ENCODE measurements at regions not wholly inside any gene's neighbourhood (a gene's known extent, or its start where the extent isn't known, plus 50 kb on each side); places are given as distances from the start of the nearest gene placed in this dataset.
"Not testable (repeated sequence)": the region's sequence is repeated elsewhere in the genome, so short reads cannot be mapped to it uniquely, and the experiment has no call there.

GRCh38 chr15:20680257-20680815, 138.7 kb upstream of the GOLGA6L6 start:
- H3K36me3 ChIP-seq; intact Hi-C loops (cut with DNase I; ENCODE audit: low total_unique reads); H3K4me3 ChIP-seq; H3K9me3 ChIP-seq; DNase-seq (ENCODE audit: low spot score in 2 of 2); H3K4me1 ChIP-seq; H3K27me3 ChIP-seq; H3K27ac ChIP-seq: not testable (repeated sequence)

DNA sequence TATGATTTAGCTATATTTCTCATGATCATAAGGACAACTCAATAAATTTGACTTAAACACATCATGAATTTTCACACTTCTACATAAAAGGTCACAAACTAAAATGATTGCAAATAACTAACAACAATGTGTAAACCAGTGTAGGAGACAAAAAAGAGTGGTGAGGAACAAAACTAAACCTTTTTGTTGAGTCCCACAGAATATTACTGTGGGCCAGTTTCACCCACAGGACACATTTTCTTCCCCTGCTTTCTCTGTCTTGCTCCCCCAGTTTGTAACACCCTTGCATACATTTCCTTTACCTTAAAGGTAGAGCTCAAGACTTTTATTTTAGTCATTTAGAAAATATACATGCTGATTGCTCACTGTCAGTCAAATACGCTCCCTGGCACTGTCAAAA, 130.9 kb upstream of the GOLGA6L6 start:
- Histone ChIP-seq H3K27ac (no peak overlapping the region), H3K36me3 (no peaks in the 10 kb centered on the region), H3K9me3 (no peaks in the 10 kb centered on the region), H3K27me3 (no peaks in the 10 kb centered on the region), H3K4me3 (no peak overlapping the region), H3K4me1 (no peaks in the 10 kb centered on the region)
- no peak for DNase-seq (ENCODE audit: low spot score in 2 of 2)
- intact Hi-C loops (cut with DNase I; ENCODE audit: low total_unique reads) = no loop called here
- TF ChIP-seq CTCF (IDR thresholded peaks at IDR 0.05) (no peak), POLR2AphosphoS5 (IDR thresholded peaks at IDR 0.05) (no peak), POLR2A (IDR thresholded peaks at IDR 0.05) (no peak)

DNA sequence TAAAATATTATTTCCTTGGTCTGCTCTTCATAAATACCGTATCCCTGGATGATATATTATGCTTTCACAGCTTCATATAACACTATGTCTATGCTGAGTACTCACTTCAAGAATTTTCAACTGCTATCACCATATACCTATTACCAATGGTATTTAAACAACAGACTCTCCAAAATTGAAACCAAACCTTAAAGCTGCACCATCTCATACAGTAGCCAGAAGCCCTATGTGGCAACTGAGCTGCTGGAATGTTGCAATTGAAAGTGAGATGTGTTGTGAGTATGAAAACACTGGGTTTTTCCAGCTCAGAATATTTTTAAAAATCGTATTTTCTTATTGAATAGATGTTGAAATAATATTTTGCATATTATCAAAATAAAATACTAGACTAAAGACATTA, 130.1 kb upstream of the GOLGA6L6 start:
- Histone ChIP-seq H3K4me3 (no peak overlapping the region), H3K36me3 (no peaks in the 10 kb centered on the region), H3K27ac (no peak overlapping the region), H3K9me3 (no peaks in the 10 kb centered on the region), H3K4me1 (no peaks in the 10 kb centered on the region), H3K27me3 (no peaks in the 10 kb centered on the region)
- intact Hi-C loops (cut with DNase I; ENCODE audit: low total_unique reads) = no loop called here
- no peak for TF ChIP-seq POLR2AphosphoS5 (IDR thresholded peaks at IDR 0.05)
- TF ChIP-seq POLR2A (IDR thresholded peaks at IDR 0.05) = no peak
- no peak for TF ChIP-seq CTCF (IDR thresholded peaks at IDR 0.05)
- no peak for DNase-seq (ENCODE audit: low spot score in 2 of 2)

DNA sequence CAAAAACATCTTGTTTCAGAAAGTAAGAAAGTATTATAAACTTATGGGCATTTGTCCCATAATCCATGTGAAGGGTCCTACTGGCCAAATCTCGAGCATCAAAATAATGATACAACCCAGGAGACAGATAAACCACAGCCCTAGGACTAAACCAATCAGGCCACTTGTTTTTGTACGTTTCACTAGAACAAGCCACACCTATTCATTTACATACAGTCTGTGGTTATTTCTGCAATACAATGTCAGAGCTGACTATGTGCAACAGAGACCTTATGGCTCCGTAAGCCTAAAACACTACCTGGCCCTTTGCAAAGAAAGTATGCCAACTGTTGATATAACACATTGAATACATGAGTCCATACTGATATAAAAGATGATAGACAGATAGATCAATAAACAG, 124.8 kb upstream of the GOLGA6L6 start:
- DNase-seq (ENCODE audit: low spot score in 2 of 2); H3K27ac ChIP-seq; H3K4me3 ChIP-seq; H3K9me3 ChIP-seq; H3K27me3 ChIP-seq; H3K4me1 ChIP-seq; intact Hi-C loops (cut with DNase I; ENCODE audit: low total_unique reads); H3K36me3 ChIP-seq: not testable (repeated sequence)

DNA sequence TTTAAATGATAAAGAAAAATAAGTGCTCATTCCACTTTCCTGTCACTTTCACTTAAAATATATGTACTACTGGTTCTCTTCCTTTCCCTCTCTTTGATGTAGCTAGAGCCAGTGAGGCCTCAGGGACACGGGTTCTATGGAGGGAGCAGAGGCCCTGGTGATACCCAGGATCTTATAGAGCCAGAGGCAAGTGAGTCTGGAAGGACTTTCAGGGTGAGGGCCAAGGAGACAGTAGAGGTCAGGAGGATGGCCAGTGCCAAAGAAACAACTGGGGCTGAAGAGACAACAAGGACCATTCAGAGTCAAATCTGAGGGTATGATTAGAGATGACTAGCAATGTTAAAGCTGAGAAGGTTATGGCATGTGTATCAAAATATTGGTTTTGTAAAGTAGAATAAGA, 124.1 kb upstream of the GOLGA6L6 start:
- no peaks in the 10 kb centered on the region for H3K9me3 ChIP-seq
- no peak for TF ChIP-seq CTCF (IDR thresholded peaks at IDR 0.05)
- no peak for TF ChIP-seq POLR2A (IDR thresholded peaks at IDR 0.05)
- TF ChIP-seq POLR2AphosphoS5 (IDR thresholded peaks at IDR 0.05) = no peak
- H3K36me3 ChIP-seq = no peaks in the 10 kb centered on the region
- no peak for DNase-seq (ENCODE audit: low spot score in 2 of 2)
- H3K27me3 ChIP-seq = no peaks in the 10 kb centered on the region
- intact Hi-C loops (cut with DNase I; ENCODE audit: low total_unique reads) = no loop called here
- H3K4me1 ChIP-seq = no peaks in the 10 kb centered on the region
- no peak overlapping the region for H3K27ac ChIP-seq
- no peak overlapping the region for H3K4me3 ChIP-seq

- intact Hi-C loops (cut with DNase I; ENCODE audit: low total_unique reads) = no loop called here
- Histone ChIP-seq H3K4me3 (no peak overlapping the region), H3K27ac (no peak overlapping the region)
Observed at GRCh38 chr15:20659265-20659664, 117.7 kb upstream of the GOLGA6L6 start.

More at GRCh38 chr15:20659265-20659664, 117.7 kb upstream of the GOLGA6L6 start:
- Histone ChIP-seq H3K36me3 (no peaks in the 10 kb centered on the region), H3K4me1 (no peaks in the 10 kb centered on the region), H3K27me3 (no peaks in the 10 kb centered on the region), H3K9me3 (no peaks in the 10 kb centered on the region)
- no peak for DNase-seq (ENCODE audit: low spot score in 2 of 2)
- TF ChIP-seq POLR2A (IDR thresholded peaks at IDR 0.05) (no peak), POLR2AphosphoS5 (IDR thresholded peaks at IDR 0.05) (no peak), CTCF (IDR thresholded peaks at IDR 0.05) (no peak)
